ENCODE measurements at regions not wholly inside any gene's neighbourhood (a gene's known extent, or its start where the extent isn't known, plus 50 kb on each side); places are given as distances from the start of the nearest gene placed in this dataset.
"Not testable (repeated sequence)": the region's sequence is repeated elsewhere in the genome, so short reads cannot be mapped to it uniquely, and the experiment has no call there.

GRCh38 chr6:86193821-86194220 is 551.1 kb upstream of the SYNCRIP start:
- H3K9ac ChIP-seq (ENCODE audit: low read length in 2 of 2): no peak overlapping the region
- no peaks in the 10 kb centered on the region for H3K4me1 ChIP-seq (ENCODE audit: control insufficient read depth, insufficient read depth, low read length)
- H3K36me3 ChIP-seq (ENCODE audit: control insufficient read depth in 2 of 2, insufficient read depth in 2 of 2, low read length in 2 of 2): no peaks in the 10 kb centered on the region
- H3K4me3 ChIP-seq (ENCODE audit: low read length in 2 of 2): no peak overlapping the region
- no peaks in the 10 kb centered on the region for H3K27me3 ChIP-seq (ENCODE audit: control insufficient read depth in 1 of 2, insufficient read depth in 2 of 2, low read length in 2 of 2)
- no peak overlapping the region for H3K27ac ChIP-seq (ENCODE audit: low read length)
- H3K9me3 ChIP-seq (ENCODE audit: control insufficient read depth in 2 of 2, low read length in 2 of 2): no peaks in the 10 kb centered on the region

DNA sequence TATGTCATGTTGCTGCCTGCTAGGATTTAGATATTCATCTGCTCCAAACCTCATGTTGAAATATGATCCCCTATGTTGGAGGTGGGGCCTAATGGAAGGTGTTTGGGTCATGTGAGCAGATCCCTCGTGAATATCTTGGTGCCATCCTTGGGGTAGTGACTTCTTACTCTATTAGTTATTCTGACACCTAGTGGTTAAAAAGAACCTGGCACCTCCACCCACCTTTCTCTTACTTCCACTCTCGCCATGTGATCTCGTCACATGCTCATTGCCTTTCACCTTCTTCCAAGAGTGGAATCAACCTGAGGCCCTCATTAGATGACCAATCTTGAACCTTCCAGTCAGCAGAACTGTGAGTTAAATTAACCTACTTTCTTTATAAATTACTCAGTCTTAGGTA is 549.4 kb upstream of the SYNCRIP start:
- Histone ChIP-seq H3K36me3 (ENCODE audit: control insufficient read depth in 2 of 2, insufficient read depth in 2 of 2, low read length in 2 of 2) (no peaks in the 10 kb centered on the region), H3K27me3 (ENCODE audit: control insufficient read depth in 1 of 2, insufficient read depth in 2 of 2, low read length in 2 of 2) (no peaks in the 10 kb centered on the region), H3K4me1 (ENCODE audit: control insufficient read depth, insufficient read depth, low read length) (no peaks in the 10 kb centered on the region), H3K9me3 (ENCODE audit: control insufficient read depth in 2 of 2, low read length in 2 of 2) (no peaks in the 10 kb centered on the region), H3K9ac (ENCODE audit: low read length in 2 of 2) (no peak overlapping the region), H3K4me3 (ENCODE audit: low read length in 2 of 2) (no peak overlapping the region), H3K27ac (ENCODE audit: low read length) (no peak overlapping the region)

DNA sequence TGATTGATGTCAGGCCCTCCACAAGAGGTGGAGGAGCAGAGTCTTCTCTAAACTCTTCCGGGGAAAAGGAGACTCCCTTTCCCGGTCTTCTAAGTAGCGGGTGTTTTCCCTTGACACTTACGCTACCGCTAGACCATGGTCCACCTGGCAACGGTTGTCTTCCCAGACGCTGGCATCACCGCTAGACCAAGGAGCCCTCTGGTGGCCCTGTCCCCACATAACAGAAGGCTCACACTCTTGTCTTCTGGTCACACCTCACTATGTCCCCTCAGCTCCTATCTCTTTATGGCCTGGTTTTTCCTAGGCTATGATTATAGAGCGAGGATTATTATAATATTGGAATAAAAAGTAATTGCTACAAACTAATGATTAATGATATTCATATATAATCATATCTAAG is 532.5 kb upstream of the SYNCRIP start:
- H3K4me1 ChIP-seq (ENCODE audit: control insufficient read depth, insufficient read depth, low read length); H3K9ac ChIP-seq (ENCODE audit: low read length in 2 of 2); H3K27ac ChIP-seq (ENCODE audit: low read length); H3K9me3 ChIP-seq (ENCODE audit: control insufficient read depth in 2 of 2, low read length in 2 of 2); H3K27me3 ChIP-seq (ENCODE audit: control insufficient read depth in 1 of 2, insufficient read depth in 2 of 2, low read length in 2 of 2); H3K36me3 ChIP-seq (ENCODE audit: control insufficient read depth in 2 of 2, insufficient read depth in 2 of 2, low read length in 2 of 2); H3K4me3 ChIP-seq (ENCODE audit: low read length in 2 of 2): not testable (repeated sequence)

GRCh38 chr6:86154852-86155251 is 512.2 kb upstream of the SYNCRIP start:
- Histone ChIP-seq H3K9me3 (ENCODE audit: control insufficient read depth in 2 of 2, low read length in 2 of 2) (no peaks in the 10 kb centered on the region), H3K4me1 (ENCODE audit: control insufficient read depth, insufficient read depth, low read length) (no peaks in the 10 kb centered on the region), H3K27me3 (ENCODE audit: control insufficient read depth in 1 of 2, insufficient read depth in 2 of 2, low read length in 2 of 2) (no peaks in the 10 kb centered on the region), H3K9ac (ENCODE audit: low read length in 2 of 2) (no peak overlapping the region), H3K36me3 (ENCODE audit: control insufficient read depth in 2 of 2, insufficient read depth in 2 of 2, low read length in 2 of 2) (no peaks in the 10 kb centered on the region), H3K27ac (ENCODE audit: low read length) (no peak overlapping the region), H3K4me3 (ENCODE audit: low read length in 2 of 2) (no peak overlapping the region)

- Histone ChIP-seq H3K4me1 (ENCODE audit: control insufficient read depth, insufficient read depth, low read length) (no peaks in the 10 kb centered on the region), H3K36me3 (ENCODE audit: control insufficient read depth in 2 of 2, insufficient read depth in 2 of 2, low read length in 2 of 2) (no peaks in the 10 kb centered on the region), H3K27me3 (ENCODE audit: control insufficient read depth in 1 of 2, insufficient read depth in 2 of 2, low read length in 2 of 2) (no peaks in the 10 kb centered on the region), H3K9ac (ENCODE audit: low read length in 2 of 2) (no peak overlapping the region), H3K4me3 (ENCODE audit: low read length in 2 of 2) (no peak overlapping the region), H3K9me3 (ENCODE audit: control insufficient read depth in 2 of 2, low read length in 2 of 2) (no peaks in the 10 kb centered on the region), H3K27ac (ENCODE audit: low read length) (no peak overlapping the region)
These were observed 510.8 kb upstream of the SYNCRIP start for GRCh38 chr6:86153521-86153920.

- Histone ChIP-seq H3K27ac (ENCODE audit: low read length) (no peak overlapping the region), H3K27me3 (ENCODE audit: control insufficient read depth in 1 of 2, insufficient read depth in 2 of 2, low read length in 2 of 2) (no peaks in the 10 kb centered on the region), H3K9ac (ENCODE audit: low read length in 2 of 2) (no peak overlapping the region)
These were observed 509.9 kb upstream of the SYNCRIP start for GRCh38 chr6:86152546-86152945.

DNA sequence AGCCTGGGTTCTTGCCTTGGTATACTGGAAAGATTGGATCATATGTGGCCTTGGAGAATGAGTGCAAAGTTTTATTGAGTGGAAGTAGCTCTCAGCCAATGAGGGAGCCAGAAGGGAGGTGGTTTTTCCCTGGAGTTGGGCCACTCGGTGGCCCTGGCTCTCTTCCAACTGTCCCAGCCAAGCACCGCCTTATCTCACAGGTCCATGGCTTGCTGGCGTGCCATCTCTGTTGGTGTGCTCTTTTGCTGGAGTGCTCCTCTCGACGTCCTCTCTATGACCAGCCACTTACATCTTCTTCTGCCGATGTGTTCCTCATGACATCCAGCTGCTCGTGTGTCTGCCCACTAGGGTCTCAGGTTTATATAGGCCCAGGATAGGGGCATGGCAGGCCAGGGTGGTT is 505.9 kb upstream of the SYNCRIP start:
- Histone ChIP-seq H3K27me3 (ENCODE audit: control insufficient read depth in 1 of 2, insufficient read depth in 2 of 2, low read length in 2 of 2) (no peaks in the 10 kb centered on the region), H3K4me1 (ENCODE audit: control insufficient read depth, insufficient read depth, low read length) (no peaks in the 10 kb centered on the region), H3K27ac (ENCODE audit: low read length) (no peak overlapping the region), H3K9me3 (ENCODE audit: control insufficient read depth in 2 of 2, low read length in 2 of 2) (no peaks in the 10 kb centered on the region), H3K4me3 (ENCODE audit: low read length in 2 of 2) (no peak overlapping the region), H3K9ac (ENCODE audit: low read length in 2 of 2) (no peak overlapping the region), H3K36me3 (ENCODE audit: control insufficient read depth in 2 of 2, insufficient read depth in 2 of 2, low read length in 2 of 2) (no peaks in the 10 kb centered on the region)

More at GRCh38 chr6:86152546-86152945, 509.9 kb upstream of the SYNCRIP start:
- Histone ChIP-seq H3K9me3 (ENCODE audit: control insufficient read depth in 2 of 2, low read length in 2 of 2) (no peaks in the 10 kb centered on the region), H3K4me3 (ENCODE audit: low read length in 2 of 2) (no peak overlapping the region), H3K4me1 (ENCODE audit: control insufficient read depth, insufficient read depth, low read length) (no peaks in the 10 kb centered on the region), H3K36me3 (ENCODE audit: control insufficient read depth in 2 of 2, insufficient read depth in 2 of 2, low read length in 2 of 2) (no peaks in the 10 kb centered on the region)

- no peak overlapping the region for H3K9ac ChIP-seq (ENCODE audit: low read length in 2 of 2)
- H3K27ac ChIP-seq (ENCODE audit: low read length): no peak overlapping the region
- H3K27me3 ChIP-seq (ENCODE audit: control insufficient read depth in 1 of 2, insufficient read depth in 2 of 2, low read length in 2 of 2): no peaks in the 10 kb centered on the region
- no peak overlapping the region for H3K4me3 ChIP-seq (ENCODE audit: low read length in 2 of 2)
- no peaks in the 10 kb centered on the region for H3K4me1 ChIP-seq (ENCODE audit: control insufficient read depth, insufficient read depth, low read length)
- peaks cover 0 to under 1% of the 10 kb centered on the region in 2 donors for H3K9me3 ChIP-seq (ENCODE audit: control insufficient read depth in 2 of 2, low read length in 2 of 2)
- no peaks in the 10 kb centered on the region for H3K36me3 ChIP-seq (ENCODE audit: control insufficient read depth in 2 of 2, insufficient read depth in 2 of 2, low read length in 2 of 2)
These were observed 505.2 kb upstream of the SYNCRIP start for GRCh38 chr6:86147859-86148258.

GRCh38 chr6:86147311-86147710 is 504.6 kb upstream of the SYNCRIP start:
- Histone ChIP-seq H3K27ac (ENCODE audit: low read length) (no peak overlapping the region), H3K9me3 (ENCODE audit: control insufficient read depth in 2 of 2, low read length in 2 of 2) (peaks cover 0 to 5% of the 10 kb centered on the region in 2 donors), H3K36me3 (ENCODE audit: control insufficient read depth in 2 of 2, insufficient read depth in 2 of 2, low read length in 2 of 2) (no peaks in the 10 kb centered on the region), H3K4me3 (ENCODE audit: low read length in 2 of 2) (no peak overlapping the region), H3K4me1 (ENCODE audit: control insufficient read depth, insufficient read depth, low read length) (no peaks in the 10 kb centered on the region), H3K27me3 (ENCODE audit: control insufficient read depth in 1 of 2, insufficient read depth in 2 of 2, low read length in 2 of 2) (no peaks in the 10 kb centered on the region), H3K9ac (ENCODE audit: low read length in 2 of 2) (no peak overlapping the region)

DNA sequence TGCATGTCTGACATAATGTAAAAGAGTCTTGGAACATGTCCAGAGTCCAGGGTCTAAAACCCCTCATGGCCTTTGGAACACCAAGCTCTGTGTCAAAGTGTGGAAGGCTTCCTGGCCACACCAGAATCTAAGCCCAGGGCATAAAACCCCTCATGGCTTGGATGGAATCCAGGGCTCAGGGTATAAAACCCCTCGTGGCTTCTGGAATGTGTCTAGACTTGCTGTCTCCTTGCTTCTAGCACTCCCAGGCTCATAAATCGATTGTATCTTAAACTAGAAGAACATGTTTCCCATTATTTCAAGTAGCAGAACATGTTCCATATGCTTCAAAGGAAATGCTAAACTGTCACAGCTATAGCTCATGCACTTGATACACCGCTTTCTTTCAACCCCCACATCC is 504.1 kb upstream of the SYNCRIP start:
- not testable (repeated sequence) for H3K36me3 ChIP-seq (ENCODE audit: control insufficient read depth in 2 of 2, insufficient read depth in 2 of 2, low read length in 2 of 2); H3K27ac ChIP-seq (ENCODE audit: low read length); H3K4me3 ChIP-seq (ENCODE audit: low read length in 2 of 2); H3K27me3 ChIP-seq (ENCODE audit: control insufficient read depth in 1 of 2, insufficient read depth in 2 of 2, low read length in 2 of 2); H3K9ac ChIP-seq (ENCODE audit: low read length in 2 of 2); H3K4me1 ChIP-seq (ENCODE audit: control insufficient read depth, insufficient read depth, low read length); H3K9me3 ChIP-seq (ENCODE audit: control insufficient read depth in 2 of 2, low read length in 2 of 2)

DNA sequence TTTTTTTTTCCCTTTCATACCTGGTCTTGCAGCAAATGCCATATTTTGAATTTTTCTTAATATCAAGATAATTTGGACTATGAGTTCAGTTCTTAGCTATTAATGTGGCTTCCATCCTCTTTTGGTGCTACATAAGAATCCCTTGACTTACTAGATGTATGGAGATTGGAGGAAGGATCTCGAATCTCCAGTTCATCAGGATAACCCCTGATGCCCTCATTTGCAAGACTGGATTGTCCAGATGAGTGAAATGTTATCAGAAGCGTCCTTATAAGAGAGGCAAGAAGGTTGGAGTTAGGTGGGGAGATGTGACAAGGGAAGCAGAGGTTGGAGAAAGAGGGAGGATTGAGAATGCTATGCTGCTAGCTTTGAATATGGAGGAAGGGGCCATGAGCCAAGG is 499.6 kb upstream of the SYNCRIP start:
- Histone ChIP-seq H3K27me3 (ENCODE audit: control insufficient read depth in 1 of 2, insufficient read depth in 2 of 2, low read length in 2 of 2) (no peaks in the 10 kb centered on the region), H3K9ac (ENCODE audit: low read length in 2 of 2) (no peak overlapping the region), H3K27ac (ENCODE audit: low read length) (no peak overlapping the region), H3K4me1 (ENCODE audit: control insufficient read depth, insufficient read depth, low read length) (no peaks in the 10 kb centered on the region), H3K9me3 (ENCODE audit: control insufficient read depth in 2 of 2, low read length in 2 of 2) (peaks cover 0 to 5% of the 10 kb centered on the region in 2 donors), H3K36me3 (ENCODE audit: control insufficient read depth in 2 of 2, insufficient read depth in 2 of 2, low read length in 2 of 2) (no peaks in the 10 kb centered on the region), H3K4me3 (ENCODE audit: low read length in 2 of 2) (no peak overlapping the region)
